ENCODE measurements at regions not wholly inside any gene's neighbourhood (a gene's known extent, or its start where the extent isn't known, plus 50 kb on each side); places are given as distances from the start of the nearest gene placed in this dataset.

- ATAC-seq (ENCODE audit: poor library complexity) (peak; percentile 88), DNase-seq (peak; percentile 49)
- intact Hi-C loops (cut with DNase I): no loop called here
Observed at GRCh38 chr14:66378712-66379505, 107.3 kb upstream of the CCDC196 start.

- DNase-seq: peak; percentile 49
- intact Hi-C loops (cut with DNase I): no loop called here
Observed at GRCh38 chr14:66380143-66380542, 106.0 kb upstream of the CCDC196 start.

GRCh38 chr14:66381755-66382154 lies 104.4 kb upstream of the CCDC196 start:
- ATAC-seq (ENCODE audit: poor library complexity): no peak
- DNase-seq: no peak
- intact Hi-C loops (cut with DNase I): no loop called here

More at GRCh38 chr14:66380143-66380542, 106.0 kb upstream of the CCDC196 start:
- no peak for ATAC-seq (ENCODE audit: poor library complexity)

DNA sequence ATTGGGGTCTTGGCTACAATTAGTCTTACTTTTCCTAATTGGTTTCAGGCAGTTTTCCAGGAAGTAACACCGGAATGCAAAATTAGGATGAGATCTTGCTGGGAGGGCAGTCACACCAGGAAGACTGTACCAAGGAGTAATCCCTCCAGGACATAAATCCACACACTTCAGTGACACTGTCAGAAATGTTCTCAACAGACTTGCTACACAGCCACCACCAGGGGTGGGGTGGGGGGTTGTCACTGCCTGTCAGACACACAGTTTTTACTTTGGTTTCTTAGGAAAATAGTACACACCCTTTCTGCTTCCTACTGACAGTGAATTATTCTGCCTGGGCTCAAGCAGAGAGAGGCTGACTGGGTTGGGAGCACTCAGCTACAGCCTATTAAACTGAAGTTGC lies 102.9 kb upstream of the CCDC196 start:
- ATAC-seq (ENCODE audit: poor library complexity): no peak
- no peak for DNase-seq
- intact Hi-C loops (cut with DNase I): no loop called here

DNA sequence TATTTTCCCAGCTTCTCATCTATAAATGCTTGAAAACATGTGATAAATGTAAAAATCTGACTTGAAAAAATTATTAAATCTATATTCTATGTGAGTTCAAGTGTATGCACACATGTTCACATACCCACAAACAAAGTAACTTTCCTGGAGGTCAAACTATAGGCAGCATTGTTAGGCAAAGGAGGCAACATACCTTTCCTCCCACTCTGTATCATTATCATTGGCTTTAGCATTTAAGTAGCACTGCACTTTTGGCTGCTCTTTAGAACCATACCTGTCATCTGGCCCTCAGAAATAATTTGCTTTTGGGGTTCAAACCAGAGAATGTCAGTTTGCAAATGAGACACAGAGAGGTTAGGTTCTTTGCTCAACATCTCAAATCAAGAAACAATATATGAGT lies 102.4 kb upstream of the CCDC196 start:
- intact Hi-C loops (cut with DNase I): no loop called here
- ATAC-seq (ENCODE audit: poor library complexity): no peak
- no peak for DNase-seq

- intact Hi-C loops (cut with DNase I): no loop called here
- DNase-seq (no peak), ATAC-seq (ENCODE audit: poor library complexity) (no peak)
Observed at GRCh38 chr14:66388516-66388915, 97.7 kb upstream of the CCDC196 start.

DNA sequence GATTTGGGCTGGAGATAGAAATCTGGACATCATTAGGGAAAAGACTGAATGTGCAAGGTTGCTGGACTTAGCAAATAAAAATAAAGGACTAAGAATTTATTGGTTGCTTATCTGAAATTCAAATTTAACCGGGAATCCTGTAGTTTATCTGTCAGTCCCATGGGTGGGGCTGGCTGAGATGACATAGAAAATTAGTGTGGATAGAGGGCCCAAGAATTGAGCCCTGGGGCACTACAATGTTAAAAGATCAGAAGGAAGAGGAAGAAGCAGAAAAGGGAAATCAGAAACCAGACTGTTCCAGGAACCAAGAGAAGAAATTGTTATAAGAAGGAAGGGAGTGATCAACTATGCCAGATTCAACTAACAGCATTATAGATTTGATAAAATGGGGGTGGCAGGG lies 96.7 kb upstream of the CCDC196 start:
- intact Hi-C loops (cut with DNase I): no loop called here
- DNase-seq (no peak), ATAC-seq (ENCODE audit: poor library complexity) (no peak)

GRCh38 chr14:66395300-66395699 lies 90.9 kb upstream of the CCDC196 start:
- no peak for ATAC-seq (ENCODE audit: poor library complexity)
- intact Hi-C loops (cut with DNase I): no loop called here

GRCh38 chr14:66396164-66396563 lies 90.0 kb upstream of the CCDC196 start:
- DNase-seq (no peak), ATAC-seq (ENCODE audit: poor library complexity) (no peak)
- intact Hi-C loops (cut with DNase I): no loop called here

More at GRCh38 chr14:66395300-66395699, 90.9 kb upstream of the CCDC196 start:
- no peak for DNase-seq

GRCh38 chr14:66398437-66398836 lies 87.7 kb upstream of the CCDC196 start:
- no peak for DNase-seq
- intact Hi-C loops (cut with DNase I): no loop called here
- ATAC-seq (ENCODE audit: poor library complexity): no peak

- intact Hi-C loops (cut with DNase I): no loop called here
- ATAC-seq (ENCODE audit: poor library complexity) (peak; percentile 64), DNase-seq (no peak)
Observed at GRCh38 chr14:66401449-66402095, 84.6 kb upstream of the CCDC196 start.

DNA sequence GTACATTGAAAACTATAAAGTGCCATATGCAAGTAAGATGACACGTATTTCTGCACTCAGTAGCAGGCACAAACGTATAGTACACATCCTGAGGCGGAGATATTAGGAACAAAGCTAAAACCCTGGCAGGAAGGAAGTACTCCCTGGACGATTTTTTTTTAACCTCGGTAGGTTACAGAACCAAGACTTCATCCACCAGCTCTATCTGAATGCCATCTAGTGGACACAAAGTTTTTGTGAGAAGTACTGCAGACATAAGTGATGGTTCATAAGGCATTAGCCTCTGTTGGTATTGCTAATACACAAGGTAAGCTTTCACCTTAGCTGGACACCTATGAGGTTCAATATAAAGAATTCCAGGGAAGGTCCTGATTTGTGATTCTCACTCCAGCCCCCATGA lies 83.0 kb upstream of the CCDC196 start:
- intact Hi-C loops (cut with DNase I): no loop called here
- DNase-seq (no peak), ATAC-seq (ENCODE audit: poor library complexity) (no peak)

GRCh38 chr14:66404051-66404545 lies 82.1 kb upstream of the CCDC196 start:
- no peak for ATAC-seq (ENCODE audit: poor library complexity)
- no peak for DNase-seq
- intact Hi-C loops (cut with DNase I): no loop called here

DNA sequence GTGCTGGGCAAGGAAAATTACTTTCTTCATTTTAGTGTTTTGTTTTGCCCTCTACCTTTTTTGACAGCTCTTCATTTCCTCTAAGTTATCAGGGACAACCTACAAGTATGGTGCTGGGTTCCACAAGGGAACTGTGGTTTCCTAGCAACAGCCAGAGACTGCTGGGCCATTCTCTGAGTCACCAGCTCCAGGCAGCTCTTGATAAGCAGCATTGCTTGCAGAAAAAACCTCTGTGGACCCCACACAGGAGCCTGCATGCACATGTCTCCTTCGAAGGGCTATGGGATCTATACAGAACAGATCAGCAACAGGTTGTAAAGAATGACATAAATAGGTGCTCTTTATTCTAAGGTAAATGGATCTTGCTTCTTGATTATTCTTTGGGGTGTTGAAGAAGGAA lies 81.0 kb upstream of the CCDC196 start:
- ATAC-seq (ENCODE audit: poor library complexity) (no peak), DNase-seq (no peak)
- intact Hi-C loops (cut with DNase I): no loop called here

DNA sequence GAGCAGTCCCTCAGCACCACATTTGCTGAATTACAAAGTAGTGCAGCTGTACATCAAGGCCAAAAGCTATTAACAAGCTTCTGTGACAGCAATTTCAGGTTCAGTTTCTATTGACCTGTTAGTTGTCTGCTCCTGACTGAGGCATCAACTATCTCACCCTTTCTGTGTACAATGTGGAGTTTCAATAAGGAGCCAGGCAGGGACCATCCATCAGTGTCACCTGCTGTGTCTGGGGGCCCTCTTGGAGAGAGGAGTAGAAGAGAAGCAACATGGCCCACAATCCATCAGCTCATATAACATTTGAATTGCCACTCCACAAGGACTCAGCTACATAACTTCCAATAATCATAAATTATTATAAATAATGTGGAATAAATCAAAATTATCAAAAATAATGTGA lies 72.3 kb upstream of the CCDC196 start:
- ATAC-seq (ENCODE audit: poor library complexity): no peak
- no peak for DNase-seq
- intact Hi-C loops (cut with DNase I): no loop called here

GRCh38 chr14:66414511-66414910 lies 71.7 kb upstream of the CCDC196 start:
- ATAC-seq (ENCODE audit: poor library complexity) (no peak), DNase-seq (no peak)
- intact Hi-C loops (cut with DNase I): no loop called here

DNA sequence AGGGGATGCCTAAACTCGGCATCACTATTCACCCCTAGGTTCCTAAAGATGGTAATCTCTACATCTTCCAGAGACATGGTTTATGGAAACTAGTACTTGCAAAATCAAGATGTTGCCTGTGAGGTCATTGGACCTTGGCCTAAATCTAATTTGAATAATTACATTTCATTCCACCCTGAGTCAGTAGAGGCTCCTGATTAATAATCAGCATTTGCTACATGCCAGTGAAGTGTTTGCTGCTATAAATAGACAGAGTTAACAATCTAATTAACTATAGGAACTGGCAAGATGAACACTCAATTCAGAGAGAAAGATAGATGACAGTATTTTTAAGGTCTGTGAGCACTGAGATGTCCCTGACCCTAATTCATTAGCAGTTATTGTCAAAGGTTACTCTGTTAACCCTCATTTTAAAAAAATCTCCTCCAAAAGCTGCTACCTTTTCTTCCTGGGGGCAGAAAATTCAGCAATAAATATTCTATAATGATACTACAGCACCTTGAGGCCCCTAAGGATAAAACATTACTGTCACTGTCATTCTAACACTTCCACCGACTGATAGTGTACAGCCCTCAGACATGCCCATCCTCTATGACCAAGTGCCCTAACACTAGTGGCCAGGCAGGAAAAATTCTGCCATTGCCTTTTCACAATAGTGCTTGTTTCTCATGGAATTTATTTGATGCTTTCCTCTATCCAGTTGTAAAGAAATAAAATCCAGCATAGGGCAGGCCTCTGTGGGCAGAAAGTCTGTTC lies 65.7 kb upstream of the CCDC196 start:
- DNase-seq (no peak), ATAC-seq (ENCODE audit: poor library complexity) (no peak)
- intact Hi-C loops (cut with DNase I): no loop called here

- no peak for ATAC-seq (ENCODE audit: poor library complexity)
- intact Hi-C loops (cut with DNase I): no loop called here
Observed at GRCh38 chr14:66421990-66422946, 63.9 kb upstream of the CCDC196 start.

More at GRCh38 chr14:66421990-66422946, 63.9 kb upstream of the CCDC196 start:
- DNase-seq: no peak

Data from Right ventricle myocardium superior (tissue), 1 donor.